GM19452 (cell line): ENCODE measurements at regions not wholly inside any gene's neighbourhood (a gene's known extent, or its start where the extent isn't known, plus 50 kb on each side); places are given as distances from the start of the nearest gene placed in this dataset.

Source experiments
- ATAC-seq: cut with Tn5 transposase; IDR thresholded peaks from one replicate; pipeline ENCODE4 v1.9.1; 2021; ENCODE audit not compliant: unreplicated experiment

DNA sequence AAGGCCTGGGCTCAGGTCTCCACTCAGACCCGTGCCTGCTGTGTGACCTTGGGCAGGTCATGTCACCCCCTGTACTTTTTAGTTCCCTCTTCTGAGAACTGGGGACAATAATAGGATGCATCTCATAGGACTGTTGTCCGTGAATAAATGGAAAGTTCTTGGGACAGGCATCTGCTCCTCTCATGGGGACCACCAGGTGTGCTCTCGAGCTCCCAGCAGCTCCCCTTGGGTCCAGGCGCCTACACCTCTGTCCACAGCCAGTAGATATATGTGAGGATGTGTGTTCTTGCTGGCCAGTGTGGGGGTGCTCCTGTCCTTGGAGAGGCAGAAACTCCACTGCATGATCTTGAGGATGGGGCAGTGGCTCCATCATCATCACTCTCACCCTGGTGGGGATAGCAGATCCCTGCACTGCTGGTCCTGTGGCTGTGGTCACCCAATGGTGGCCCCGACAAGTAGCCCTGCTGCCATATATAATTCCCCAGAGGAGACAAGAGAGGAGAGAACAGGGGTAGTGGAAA lies 257.6 kb upstream of the TLE3 start:
- ATAC-seq, result no peak

DNA sequence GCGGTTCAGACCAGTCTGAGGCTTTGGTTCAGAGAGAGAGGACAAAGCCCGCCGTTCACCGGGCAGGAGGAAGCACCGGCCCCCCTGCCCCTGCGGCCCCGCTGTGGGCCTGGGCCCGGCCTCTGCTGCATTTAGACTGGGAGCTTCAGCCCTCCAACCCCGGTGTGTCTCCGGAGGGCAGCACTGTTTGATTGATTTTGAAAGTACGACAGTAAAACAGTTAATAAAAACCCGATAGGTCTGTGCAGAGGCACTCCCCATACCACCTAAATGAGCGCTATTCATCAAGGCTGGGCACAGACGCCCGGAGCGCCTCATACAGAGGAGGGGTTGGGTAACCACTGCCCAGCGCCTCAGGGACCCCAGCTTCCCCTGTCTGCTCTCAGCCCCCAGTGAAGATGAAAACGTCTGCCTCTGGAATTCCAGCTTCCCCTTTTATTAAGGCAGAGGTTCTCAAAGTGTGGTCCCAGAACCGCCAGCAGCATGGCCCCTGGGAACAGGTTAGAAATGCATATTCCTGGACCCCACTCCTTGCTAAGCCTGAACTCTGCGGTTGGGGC lies 256.7 kb upstream of the TLE3 start:
- ATAC-seq, result no peak

DNA sequence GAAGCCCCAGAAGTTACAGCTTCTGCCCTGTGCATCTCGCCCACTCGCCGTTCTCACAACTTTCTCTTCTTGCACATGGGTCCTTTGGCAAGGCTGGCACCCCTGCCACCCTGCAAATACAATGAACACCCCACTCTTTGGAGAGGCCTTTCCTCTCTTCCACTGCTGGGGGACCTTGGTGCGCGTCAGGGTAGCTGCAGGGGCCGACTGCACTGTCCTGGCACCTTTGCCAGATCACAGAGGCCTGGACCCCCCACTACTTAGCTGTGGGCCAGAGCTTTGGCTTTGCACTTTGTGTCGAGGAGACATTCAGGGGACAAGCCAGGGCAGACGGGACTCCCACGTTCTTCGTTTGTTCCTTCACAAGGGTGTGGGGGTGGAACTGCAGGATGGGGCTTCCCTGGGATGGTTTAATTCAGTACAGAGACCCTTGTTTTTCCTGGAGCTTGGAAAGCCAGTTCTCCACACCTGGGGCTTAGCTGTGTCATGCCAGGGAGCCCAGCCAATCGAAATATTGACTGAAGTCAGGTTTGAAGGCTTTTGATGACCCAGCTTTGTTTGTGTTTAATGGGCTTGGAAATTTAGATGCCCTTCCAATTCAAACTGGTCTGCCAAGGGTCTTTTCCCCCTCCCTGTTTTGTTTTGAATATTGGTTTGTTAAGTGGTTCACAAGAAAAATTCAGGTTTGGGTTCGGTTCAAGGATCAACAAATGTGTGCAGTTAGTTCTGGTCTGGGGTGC lies 256.1 kb upstream of the TLE3 start:
- no peak for ATAC-seq

DNA sequence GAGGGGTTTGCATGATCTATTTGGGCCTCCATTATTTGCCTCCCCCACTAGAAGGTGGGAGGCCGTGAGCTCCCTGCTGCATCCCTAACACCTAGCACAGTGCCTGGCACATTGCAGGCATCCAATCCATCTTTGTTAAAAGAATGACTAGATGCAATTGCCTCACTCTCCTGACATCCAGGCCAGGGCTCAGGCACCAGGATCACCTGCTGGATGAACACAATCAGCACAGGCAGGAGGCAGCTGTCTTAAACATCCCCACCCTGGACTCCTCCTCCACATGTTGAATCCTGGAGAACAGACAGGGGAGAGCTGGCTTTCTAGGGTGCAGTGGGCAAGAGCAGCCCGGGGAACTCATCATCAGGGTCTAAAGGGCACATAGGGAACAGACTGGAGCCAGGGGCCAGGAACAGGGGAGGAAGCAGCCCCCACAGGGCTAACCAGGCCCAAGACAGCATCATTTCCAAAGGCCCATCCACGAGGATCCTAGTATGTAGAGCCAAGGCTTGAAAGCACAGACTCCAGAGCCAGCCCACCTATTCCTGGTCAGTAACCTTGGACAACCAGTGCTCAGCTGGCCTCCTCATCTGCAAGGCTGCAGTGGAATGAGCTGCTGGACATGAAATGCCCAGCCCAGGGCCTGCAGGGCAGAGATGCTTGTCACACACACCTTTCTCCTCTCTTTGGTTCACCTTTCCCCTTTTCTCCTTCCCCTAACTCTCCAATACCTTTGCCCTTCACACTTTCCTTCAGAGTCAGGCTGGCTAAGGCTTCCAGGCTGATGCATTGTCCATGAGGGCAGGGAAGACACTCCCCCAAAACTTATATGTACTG lies 254.4 kb upstream of the TLE3 start:
- no peak for ATAC-seq

DNA sequence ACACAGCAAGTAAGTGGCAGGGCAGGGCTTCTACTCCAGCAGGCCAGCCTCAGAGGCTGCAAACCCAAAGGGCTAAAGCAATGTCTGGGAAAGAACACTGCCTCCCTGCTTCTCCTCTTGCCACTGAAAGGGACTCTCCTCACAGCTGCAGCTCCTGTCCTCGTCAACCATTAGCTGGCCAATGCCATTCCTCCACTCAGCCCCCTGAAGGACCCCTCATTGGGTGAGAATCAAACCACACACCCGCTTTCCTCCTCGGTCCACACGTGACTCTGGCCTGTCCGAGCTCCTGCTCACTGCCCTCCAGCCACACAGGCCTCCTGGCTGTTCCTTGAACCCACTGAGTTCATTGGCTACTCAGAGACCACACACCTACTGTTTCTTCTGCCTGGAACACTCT lies 253.7 kb upstream of the TLE3 start:
- ATAC-seq, result no peak

DNA sequence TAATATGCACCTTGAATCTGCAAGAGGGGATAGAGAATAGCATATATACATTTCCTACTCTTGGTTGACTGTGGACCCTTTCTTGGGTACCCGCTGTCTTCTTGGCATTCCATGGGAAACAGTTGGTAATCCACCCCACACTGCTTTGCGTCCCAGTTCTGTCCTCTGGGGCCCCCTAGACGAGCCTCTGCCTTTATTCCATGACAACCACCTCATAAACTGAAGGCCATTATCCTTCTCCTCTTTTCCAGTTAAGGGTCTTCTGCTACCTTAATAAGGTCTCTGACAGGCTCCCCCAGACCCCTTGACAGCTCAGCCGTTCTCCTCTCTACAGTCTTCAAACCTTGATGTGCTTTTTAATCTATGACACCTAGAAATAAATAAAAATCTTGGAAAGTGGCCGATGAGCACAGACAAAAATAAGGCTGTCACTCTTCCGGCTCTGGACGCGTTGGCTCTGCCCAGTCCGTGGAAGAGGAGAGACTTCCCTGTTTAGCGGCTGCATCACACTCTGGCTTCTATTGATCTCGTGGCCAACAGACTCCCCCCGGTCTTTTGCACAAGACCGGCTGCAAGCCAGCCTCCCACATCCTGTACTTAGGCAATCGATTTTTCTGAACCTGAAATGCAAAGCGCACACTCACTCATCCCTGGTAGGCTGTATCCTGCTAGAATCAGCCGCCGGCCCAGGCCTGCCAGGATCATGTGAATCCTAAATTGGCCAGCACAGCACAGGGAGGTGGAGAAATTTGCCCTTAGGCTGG lies 251.0 kb upstream of the TLE3 start:
- ATAC-seq, result no peak

DNA sequence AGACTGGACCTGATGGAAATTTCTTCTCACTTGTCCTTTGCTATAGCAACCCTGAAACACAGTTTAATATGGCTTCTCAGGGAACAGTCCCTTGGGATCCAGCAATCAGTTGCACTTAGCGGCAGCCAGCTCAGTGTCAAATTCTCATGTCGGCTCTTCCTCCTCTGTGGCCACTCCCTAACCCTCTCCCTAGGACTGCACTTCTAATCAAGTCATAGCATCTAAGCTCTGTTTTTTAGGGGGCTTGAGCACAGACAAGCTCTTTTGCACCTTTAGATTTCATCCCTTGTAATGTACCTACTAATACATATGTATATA lies 250.5 kb upstream of the TLE3 start:
- no peak for ATAC-seq

DNA sequence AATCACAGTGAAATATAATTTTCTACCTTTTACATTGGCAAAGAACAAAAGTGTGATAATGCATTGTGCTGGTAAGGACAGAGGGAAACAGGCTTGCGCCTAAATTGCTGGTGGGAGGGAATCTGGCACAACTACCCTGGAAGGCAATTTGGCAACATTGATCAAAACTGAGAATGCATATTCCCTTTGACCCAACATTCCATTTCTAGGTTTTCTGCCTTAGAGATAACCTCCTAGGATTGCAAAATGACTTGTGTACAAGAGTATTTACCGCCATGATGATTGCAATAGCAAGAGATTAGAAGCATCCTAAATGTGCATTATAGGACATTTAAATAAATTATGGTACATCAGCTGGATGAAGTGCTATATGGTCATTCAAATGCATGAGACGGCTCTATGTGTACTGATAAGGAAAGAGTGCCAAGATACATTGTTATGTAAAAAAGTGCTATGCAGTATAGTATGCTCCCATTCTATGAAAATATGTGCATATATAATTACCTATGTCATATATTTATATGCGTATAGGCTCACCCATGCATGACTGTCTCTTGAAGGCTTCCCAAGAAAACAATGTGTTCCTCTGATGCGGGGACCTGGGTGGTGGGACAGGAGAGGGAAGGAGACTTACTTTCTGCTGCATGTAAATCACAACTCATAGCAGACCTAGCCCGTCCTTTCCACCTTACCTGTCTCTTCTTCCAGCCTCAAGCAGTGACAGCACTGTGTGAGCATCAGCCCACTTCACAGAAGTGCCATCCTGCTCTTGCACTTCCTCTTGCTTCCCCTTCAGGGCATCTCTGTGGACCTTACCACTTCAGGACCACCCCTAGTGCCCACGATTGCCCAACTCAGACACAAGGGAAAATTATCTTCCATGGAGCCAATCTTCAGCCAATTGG lies 249.9 kb upstream of the TLE3 start:
- ATAC-seq, result no peak

DNA sequence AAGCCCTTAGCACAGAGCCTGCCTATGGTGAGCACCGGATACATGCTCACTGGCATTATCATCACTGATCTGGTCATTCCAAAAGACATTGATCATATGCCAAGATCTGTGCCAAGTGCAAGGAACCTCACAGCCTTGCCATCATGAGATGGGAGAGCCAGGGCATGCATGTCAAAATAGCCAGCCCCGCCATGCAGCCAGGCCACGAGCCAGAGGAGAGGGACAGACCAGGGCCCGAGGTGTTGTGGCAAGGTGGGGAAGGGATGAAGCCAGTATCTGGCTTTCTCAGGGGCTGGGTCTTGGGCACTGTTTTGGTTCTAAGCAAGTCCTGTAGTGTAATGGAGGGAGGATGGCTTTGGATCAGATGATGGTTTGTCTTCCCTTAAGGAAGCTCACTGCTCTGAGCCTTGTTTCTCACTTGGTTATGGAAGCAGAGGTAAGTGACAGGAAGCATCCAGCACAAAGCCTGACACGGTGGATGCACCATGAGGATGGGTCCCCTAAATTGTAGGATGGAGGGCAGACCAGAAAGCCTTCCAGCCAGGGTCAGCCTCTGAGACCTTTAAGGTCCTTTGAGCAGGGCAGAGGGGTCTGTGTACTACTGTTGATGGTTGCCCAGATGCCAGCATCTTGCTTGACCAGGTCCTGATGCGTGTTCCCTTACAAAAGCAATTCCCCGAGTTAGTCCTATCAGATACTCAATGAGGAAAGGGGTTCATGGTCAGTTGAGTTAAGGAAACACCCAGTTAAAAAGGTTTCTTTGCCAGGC lies 247.7 kb upstream of the TLE3 start:
- no peak for ATAC-seq

DNA sequence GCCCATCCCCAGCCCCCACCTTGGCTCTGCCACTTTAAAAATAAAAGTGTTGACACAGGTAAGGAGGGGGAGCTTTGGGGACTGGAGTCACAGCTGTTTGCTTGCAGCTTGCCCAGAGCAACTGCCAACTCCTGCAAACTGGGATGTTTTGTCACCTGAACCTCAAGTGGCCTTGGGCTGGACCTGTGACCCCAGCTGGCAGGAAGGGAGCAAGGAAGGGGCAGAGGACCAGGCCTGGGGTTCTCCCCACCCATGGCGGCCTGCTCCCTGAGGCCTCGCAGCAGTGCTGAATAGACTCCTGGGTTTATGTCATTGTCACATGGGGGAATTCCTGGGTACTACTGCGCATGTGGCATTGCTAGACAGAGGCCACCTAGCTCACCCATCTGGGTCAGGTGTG lies 246.9 kb upstream of the TLE3 start:
- no peak for ATAC-seq

DNA sequence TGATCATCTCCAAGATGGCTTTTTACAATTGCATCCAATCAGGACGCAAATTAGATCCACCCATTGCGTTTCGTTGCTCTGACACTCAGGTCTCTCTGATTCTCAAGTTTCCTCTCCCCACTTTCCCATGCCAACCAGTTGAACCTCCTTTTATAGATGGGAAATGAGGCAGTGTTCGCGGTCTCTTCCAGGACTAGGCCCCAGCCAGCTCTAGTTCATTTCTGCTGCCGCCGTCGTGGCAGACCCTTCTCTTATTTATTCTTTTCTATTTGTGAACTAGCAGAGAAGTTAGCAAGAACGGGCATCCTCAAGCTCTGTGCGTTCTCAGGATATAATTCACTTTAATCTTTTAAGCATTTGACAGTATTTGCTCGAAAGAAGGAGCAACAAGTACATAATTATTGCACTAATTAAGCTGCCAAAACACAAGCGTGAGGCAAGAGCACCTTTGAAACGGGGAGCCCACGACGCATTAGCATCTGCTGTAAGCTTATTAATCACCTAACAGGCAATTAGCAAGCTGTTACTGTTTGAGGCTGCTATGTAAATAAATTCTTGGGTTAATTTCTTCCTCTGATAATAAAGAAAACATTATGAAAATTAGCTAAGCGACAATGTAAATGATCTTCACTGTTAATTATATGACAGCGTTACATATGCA lies 246.4 kb upstream of the TLE3 start:
- ATAC-seq, result no peak

DNA sequence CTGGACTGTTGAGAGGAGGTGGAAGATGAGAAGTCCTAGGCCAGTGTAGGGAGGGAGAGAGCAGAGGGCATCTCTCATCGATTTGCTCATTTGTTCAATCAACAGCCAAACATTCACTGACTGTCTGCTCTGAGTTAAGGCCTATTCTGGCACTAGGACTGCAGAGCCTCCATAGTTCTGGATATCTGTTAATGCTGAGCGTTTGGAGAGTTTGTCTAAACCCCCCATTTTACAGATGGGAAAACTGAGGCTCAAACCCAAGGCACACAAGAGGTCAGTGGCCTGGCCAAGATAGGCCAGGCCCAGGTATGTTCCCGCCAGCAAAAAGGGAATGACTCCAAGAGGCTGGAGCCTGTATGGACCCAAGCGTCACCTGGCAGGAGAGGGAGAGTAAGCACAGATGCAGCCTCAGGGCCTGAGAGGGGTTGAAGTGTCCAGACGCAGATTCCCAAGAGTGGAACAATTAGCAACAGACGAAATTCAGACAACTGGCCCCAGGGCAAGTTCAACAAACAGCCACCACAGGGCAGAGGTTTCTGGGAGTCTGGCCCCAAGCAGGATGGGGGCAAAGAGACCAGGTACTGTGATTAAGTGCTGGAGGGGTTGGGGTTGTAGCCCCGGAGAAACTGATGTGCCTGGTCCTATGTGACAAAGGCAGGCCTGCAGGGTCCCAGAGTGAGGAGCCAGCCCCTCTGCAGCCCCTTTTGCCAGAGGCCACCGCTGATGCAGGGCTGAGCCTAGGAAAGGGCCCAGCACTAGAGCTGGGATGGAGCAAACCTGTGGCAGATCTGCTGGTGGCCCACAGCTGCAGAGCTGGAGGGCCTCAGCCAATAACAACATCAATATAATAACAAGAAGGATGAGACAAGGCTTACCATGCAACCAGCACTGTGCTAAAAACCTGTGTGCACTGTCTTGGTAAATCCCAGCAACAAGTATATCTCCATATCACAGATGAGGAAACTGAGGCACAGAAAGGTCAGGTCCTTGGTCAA lies 245.1 kb upstream of the TLE3 start:
- ATAC-seq, result no peak

DNA sequence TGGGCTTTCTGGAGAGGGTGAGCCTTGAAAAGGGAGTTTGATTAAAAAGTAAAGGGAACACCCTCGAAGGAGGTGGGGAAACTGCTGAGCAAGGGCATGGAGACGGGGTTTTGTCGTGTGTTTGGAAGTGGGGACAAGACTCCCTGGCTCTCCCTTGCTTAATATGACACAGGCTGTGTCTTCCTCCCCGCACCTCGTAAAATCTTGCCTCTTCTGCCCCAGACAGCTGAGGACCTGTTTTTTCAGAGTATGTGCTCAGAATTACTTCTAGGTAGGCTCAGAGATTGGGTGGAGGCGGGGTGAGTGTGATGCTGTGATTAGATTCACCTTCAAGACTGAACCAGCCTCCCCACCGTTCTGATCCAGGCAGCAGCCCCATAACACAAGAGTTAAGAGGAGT lies 244.4 kb upstream of the TLE3 start:
- no peak for ATAC-seq

DNA sequence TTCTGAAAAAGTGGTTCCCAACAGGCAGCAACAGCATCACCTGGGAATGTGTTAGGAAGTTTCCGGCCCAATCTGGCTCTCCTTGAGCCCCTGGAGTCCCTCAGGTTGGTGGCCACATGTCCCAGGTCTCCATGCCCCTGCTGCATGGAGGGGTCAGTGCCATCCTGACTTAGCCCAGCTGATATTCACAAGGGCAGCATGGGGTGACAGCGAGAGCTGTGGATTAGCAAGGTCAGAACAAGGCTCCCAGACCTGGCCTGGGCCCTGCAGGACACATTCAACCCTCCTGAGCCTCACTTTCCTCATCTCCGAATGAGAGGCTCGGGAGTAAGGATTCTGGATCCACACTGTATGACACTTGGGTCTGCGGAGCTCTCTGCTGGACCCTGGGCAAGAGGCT lies 243.8 kb upstream of the TLE3 start:
- ATAC-seq, result no peak

DNA sequence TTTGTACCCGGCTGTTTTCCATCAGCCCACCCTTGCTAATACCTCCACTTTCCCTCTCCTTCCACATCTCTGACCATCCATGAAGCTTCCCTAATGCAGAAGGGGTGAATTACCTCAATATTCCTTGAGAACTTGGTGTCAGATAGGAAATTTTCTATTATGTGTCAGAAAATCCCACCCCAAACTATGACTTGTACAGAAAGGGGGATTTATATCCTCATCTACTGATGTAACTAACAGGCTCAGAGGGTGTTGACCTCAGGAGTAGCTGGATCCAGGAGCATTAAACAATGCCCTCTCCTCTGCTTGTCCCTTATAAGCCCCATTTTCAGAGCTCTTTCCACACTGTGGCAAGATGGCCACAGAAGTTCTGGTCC lies 242.8 kb upstream of the TLE3 start:
- no peak for ATAC-seq

DNA sequence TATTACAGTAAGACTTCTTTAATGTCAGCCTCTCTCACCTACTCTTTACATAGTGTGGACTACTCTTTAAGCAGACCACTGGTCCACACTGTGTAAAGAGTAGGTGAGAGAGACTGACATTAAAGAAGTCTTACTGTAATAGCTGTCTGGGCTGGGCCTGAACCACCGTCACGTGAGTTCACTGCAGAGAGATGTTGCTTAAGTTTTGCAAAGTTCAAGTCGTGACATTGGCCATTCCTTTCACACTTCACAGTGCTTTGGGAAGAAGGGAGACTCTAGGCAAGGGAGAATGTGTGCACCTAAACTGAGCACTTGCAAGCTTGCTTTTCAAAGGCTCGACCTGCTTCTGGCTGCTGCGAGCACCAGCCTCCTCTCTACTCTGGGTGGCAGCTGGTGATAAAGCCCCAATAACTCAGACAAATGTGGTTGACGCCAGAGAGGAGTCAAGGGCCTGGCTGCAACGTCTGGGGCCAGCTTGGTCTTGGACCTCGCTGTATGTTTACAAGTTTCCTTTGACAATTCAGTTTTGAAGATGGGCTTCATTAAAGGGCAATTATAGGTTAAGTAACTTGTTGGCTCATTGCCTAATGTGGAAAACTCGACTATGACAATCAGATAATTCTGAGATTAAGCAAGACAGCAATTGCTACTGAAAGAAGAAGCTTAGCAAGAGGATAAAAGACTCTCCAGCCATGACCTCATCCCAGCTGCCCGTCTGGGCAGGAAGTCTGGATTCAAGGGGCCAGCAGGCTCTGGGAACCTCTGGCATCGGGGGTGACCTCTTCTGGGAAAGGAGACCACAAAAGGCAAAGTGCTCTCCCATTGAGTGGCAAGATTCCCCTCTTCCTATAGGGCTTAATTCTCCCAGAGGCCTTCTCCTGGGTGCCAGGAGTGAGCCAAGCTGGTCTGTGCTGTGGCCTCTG lies 242.1 kb upstream of the TLE3 start:
- ATAC-seq, result no peak
